ENCODE measurements at regions not wholly inside any gene's neighbourhood (a gene's known extent, or its start where the extent isn't known, plus 50 kb on each side); places are given as distances from the start of the nearest gene placed in this dataset.

DNA sequence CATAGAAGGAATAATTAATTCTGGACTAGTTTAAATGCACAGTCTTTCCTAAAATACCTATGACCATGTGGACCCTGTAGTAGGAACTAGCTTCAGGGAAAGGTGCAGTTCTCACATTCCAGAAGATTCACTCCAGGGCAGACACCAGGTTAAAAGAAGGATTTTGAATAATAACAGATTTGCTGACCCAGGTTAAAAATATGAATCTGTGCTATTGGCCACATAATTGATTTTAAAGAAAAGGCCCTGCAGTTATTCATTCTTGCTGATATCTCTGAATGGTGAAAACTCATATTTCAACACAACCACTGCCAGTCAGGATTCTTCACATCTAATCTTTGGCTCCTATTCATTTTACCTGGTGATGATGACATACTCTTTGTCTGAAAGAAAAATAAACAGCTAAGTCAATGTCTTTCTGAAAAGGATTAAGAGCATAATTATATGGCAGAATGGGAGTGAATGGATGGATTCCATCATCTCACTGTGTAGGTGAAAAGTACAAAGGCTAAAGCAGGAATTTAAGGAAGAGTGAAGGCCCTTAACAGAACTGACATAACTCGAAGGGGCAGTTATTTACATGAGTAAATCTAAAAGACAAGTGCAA, 432.8 kb downstream of the PDGFC start:
- Mint-ChIP-seq H3K9me3 (no peaks in the 10 kb centered on the region), H3K36me3 (ENCODE audit: low read depth) (no peaks in the 10 kb centered on the region), H3K4me1 (no peaks in the 10 kb centered on the region), H3K27ac (no peak overlapping the region), H3K4me3 (no peak overlapping the region), H3K27me3 (no peaks in the 10 kb centered on the region)
- DNase-seq = no peak
- POLR2A ChIA-PET = no interaction called here
- CTCF ChIA-PET = no interaction called here

DNA sequence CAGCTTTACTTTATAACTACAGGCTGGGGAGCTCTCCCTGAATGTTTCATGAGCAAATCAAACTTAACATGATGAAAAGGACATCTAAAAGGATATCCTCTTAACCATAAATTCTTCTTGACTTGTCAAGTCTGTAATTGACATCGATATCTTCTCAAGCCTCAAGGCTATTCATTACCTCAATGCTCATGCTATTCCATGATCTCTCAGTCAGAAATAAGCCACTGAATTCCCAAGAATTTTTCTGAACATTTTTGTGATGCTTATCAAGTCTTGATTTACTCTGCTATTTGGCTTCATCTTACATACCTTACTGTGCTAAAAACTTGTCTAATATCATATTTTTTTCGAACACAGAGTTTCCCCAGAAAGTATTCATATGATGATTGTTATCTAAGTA, 433.4 kb downstream of the PDGFC start:
- Mint-ChIP-seq H3K4me3 (no peak overlapping the region), H3K27ac (no peak overlapping the region), H3K9me3 (no peaks in the 10 kb centered on the region), H3K27me3 (no peaks in the 10 kb centered on the region), H3K4me1 (no peaks in the 10 kb centered on the region), H3K36me3 (ENCODE audit: low read depth) (no peaks in the 10 kb centered on the region)
- CTCF ChIA-PET = no interaction called here
- POLR2A ChIA-PET = no interaction called here
- no peak for DNase-seq

DNA sequence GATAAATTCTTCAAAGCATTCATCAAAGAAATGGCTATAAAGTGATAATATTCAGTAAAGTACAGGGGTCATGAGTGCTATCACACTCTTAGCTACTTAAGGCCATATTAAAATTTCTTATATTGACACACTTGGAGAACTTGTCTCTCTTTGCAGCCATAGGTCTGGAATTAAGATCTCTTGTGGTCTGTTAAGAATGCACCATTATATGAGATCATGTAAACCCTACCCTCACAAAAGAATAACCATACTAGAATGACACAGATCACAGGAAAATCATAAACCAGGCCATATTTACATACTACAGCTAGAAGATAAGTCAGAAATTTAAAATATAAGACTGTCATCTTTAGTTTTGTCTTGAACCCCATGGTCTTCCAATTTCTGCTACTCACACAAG, 434.3 kb downstream of the PDGFC start:
- POLR2A ChIA-PET = no interaction called here
- no peak for DNase-seq
- Mint-ChIP-seq H3K27me3 (no peaks in the 10 kb centered on the region), H3K4me3 (no peak overlapping the region), H3K9me3 (no peaks in the 10 kb centered on the region), H3K36me3 (ENCODE audit: low read depth) (no peaks in the 10 kb centered on the region), H3K27ac (no peak overlapping the region), H3K4me1 (no peaks in the 10 kb centered on the region)
- CTCF ChIA-PET = no interaction called here

DNA sequence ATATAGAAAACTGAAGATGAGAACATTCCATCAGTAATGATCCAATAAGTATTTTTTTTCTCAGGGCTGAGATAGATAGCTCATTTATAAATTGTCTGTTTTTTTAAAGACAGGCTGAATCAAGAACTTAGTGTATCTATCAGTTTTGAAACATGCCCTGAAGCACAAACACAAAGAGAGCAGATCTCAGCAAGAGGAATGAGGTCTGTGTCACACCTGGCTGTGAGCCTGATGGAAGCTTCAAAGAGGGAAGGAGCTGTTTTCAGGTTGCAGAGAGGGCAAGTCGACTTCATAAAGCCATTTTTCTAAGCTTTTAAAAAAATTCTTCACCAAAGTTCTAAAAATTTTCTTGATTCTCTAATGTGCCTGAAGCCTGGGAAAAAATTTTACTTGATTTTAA, 434.9 kb downstream of the PDGFC start:
- H3K4me1 Mint-ChIP-seq = no peaks in the 10 kb centered on the region
- ChIA-PET CTCF (no interaction called here), POLR2A (no interaction called here)
- DNase-seq = no peak
- H3K27me3 Mint-ChIP-seq = no peaks in the 10 kb centered on the region
- H3K27ac Mint-ChIP-seq = no peak overlapping the region
- no peaks in the 10 kb centered on the region for H3K36me3 Mint-ChIP-seq (ENCODE audit: low read depth)
- H3K9me3 Mint-ChIP-seq = no peaks in the 10 kb centered on the region
- H3K4me3 Mint-ChIP-seq = no peak overlapping the region

DNA sequence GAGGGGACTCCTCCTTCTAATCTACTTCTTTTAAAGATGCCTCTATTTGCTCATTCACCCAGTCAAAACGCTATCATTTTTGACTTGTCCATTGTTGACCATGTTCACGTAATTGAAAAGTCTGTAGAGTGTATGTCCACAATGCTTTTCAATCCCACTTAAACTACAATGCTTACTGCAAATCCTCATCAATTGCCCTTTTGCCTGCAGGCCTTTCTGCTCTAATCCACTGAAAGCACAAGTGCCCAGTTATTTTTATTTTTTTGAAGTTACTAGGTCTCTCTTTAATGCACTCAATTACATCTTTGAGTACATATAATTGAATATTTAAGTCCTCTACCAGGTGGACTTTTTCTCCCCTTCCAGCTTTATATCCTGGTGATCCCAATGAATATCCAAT, 437.4 kb downstream of the PDGFC start:
- CTCF ChIA-PET = no interaction called here
- no peaks in the 10 kb centered on the region for H3K4me1 Mint-ChIP-seq
- H3K4me3 Mint-ChIP-seq = no peak overlapping the region
- POLR2A ChIA-PET = no interaction called here
- H3K27me3 Mint-ChIP-seq = no peaks in the 10 kb centered on the region
- H3K27ac Mint-ChIP-seq = no peak overlapping the region
- no peaks in the 10 kb centered on the region for H3K9me3 Mint-ChIP-seq
- H3K36me3 Mint-ChIP-seq (ENCODE audit: low read depth) = no peaks in the 10 kb centered on the region
- no peak for DNase-seq

DNA sequence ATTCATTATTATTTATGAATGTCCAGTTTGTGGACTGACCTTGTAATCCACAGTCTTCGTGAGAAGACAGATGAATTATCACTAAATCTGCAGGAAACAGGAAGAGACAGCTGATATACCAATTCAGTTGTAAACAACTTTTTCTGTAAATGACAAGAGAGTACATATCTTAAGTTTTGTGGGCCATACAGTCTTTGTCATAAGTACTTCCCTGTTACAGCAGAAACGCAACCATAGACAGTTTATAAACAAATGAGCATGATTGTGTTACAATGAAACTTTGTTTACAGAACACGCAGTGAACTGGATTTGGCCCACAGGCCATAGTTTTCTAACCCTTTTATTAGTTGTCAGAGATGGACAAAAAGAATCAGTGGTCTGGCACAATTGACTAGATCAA, 443.4 kb downstream of the PDGFC start:
- Mint-ChIP-seq H3K27ac (no peak overlapping the region), H3K36me3 (ENCODE audit: low read depth) (no peaks in the 10 kb centered on the region), H3K27me3 (no peaks in the 10 kb centered on the region), H3K4me1 (no peaks in the 10 kb centered on the region), H3K4me3 (no peak overlapping the region), H3K9me3 (peaks cover under 1% of the 10 kb centered on the region)
- ChIA-PET CTCF (no interaction called here), POLR2A (no interaction called here)
- no peak for DNase-seq

DNA sequence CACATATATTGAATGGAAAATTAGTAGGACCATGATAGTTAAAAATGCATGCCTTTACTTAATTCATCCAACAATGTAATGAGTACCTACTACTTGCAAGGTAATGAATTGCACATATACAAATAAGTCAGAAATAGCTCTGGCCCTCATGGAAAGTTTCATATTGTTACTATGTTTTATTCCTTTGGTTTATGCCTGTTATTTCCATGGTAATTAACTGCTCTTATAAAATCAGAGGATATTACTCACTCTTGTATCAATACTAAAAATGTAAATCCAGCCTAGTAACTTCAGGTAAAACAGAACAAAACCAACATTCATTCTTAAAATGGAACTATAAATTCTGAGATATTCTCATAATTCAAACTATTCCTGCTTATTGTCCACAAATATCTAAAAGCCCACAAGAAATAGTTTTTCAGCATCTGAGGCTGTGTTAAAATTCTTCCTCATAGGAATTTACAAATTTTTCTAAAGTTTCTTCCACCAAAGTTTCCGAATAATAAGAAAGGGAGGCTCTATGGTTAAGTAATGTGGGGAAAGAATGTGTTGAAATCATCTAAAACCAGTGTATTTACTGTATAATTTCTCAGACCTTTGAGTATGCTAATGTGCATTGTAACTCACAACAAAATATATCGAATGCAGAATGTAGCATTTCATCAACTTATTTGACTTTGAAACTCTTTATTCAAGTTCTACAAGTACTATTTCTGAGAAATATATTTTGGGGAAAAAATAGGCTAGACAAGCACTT, 444.2 kb downstream of the PDGFC start:
- POLR2A ChIA-PET = no interaction called here
- Mint-ChIP-seq H3K27ac (no peak overlapping the region), H3K36me3 (ENCODE audit: low read depth) (no peaks in the 10 kb centered on the region), H3K4me3 (no peak overlapping the region), H3K4me1 (no peaks in the 10 kb centered on the region), H3K27me3 (no peaks in the 10 kb centered on the region), H3K9me3 (peaks cover 2% of the 10 kb centered on the region)
- CTCF ChIA-PET = no interaction called here
- no peak for DNase-seq

DNA sequence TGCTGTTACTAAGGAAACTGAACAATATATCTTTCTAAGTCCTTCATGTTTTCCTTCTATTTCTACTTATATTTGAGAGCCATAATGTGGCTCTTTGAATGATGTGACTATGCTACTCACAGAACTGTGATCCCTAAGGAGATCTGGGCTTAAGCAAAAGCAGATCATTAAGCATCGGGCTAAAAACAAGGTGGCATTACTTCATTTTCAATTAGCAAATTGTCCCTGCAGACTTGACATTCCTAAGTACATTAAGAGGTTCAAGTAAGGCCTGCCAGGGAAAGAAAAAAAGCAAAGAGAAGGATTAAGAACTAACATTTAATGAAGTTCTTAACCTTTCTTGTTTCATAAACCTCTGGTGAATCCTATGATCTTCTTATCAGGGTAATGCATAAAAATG, 447.6 kb downstream of the PDGFC start:
- Mint-ChIP-seq H3K27me3 (no peaks in the 10 kb centered on the region), H3K4me1 (no peaks in the 10 kb centered on the region), H3K4me3 (no peak overlapping the region), H3K9me3 (peaks cover 2% of the 10 kb centered on the region), H3K36me3 (ENCODE audit: low read depth) (no peaks in the 10 kb centered on the region), H3K27ac (no peak overlapping the region)
- ChIA-PET CTCF (no interaction called here), POLR2A (no interaction called here)
- no peak for DNase-seq

DNA sequence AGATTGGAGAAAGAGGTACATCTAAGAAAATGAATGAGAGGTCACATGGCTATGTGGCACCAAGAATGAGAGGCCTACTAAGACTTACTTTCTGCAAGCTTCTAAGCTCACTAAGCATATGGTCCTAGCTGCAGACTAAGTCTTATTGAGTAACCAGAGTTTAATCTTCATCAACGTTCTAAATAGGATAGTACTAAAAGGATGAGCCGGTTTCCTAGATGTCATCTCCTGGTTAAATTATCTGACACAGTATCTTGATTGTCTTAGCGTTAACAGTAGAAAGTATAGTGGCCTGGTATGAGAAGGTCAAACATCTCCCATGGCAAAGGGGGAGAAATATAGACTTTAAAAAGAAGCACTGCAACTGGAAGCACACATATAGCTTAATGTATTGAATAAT, 448.1 kb downstream of the PDGFC start:
- Mint-ChIP-seq H3K27ac (no peak overlapping the region), H3K4me1 (no peaks in the 10 kb centered on the region), H3K4me3 (no peak overlapping the region), H3K9me3 (peaks cover 2% of the 10 kb centered on the region), H3K27me3 (no peaks in the 10 kb centered on the region), H3K36me3 (ENCODE audit: low read depth) (no peaks in the 10 kb centered on the region)
- DNase-seq = no peak
- POLR2A ChIA-PET = no interaction called here
- CTCF ChIA-PET = no interaction called here

DNA sequence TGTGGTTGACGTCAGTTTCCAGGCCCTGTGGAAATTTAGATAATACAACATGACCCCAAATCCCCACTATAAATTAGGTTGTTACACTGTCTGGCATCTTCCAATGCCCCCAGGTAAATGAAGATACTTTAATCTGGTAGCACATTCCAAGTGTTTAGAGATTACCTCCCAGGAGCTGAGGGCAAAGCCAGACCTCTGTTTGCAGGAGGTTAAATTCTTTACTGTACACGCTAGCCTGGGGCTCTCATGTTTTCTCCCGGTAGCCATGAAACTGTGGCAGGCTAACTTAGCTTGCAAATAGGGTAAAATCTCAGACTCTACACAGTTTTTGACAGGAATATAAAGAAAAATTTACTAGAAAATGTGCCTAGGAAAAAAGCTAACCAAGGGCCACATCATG, 450.0 kb downstream of the PDGFC start:
- H3K36me3 Mint-ChIP-seq (ENCODE audit: low read depth) = no peaks in the 10 kb centered on the region
- no peak overlapping the region for H3K27ac Mint-ChIP-seq
- no peak overlapping the region for H3K4me3 Mint-ChIP-seq
- ChIA-PET POLR2A (no interaction called here), CTCF (no interaction called here)
- H3K4me1 Mint-ChIP-seq = no peaks in the 10 kb centered on the region
- DNase-seq = no peak
- H3K9me3 Mint-ChIP-seq = peaks cover 2% of the 10 kb centered on the region
- H3K27me3 Mint-ChIP-seq = no peaks in the 10 kb centered on the region

DNA sequence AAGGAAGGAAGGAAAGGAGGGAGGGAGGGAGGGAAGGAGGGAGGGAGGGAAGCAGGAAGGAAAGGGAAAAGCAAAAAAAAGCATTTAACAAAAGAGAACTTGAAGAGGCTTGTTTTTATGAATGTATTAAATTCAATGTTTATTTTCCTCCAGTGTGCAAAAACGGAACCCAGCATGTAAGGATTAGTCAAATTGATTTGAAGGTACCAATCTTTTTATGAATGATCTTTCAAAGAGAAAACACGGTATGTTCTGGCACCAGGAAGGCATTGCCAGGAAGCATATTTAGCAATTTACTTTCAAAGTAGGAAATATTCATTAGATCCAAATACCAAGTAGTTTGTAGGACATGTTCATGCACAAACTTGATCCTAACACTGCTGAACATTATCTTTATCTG, 453.6 kb downstream of the PDGFC start:
- Mint-ChIP-seq H3K4me3 (no peak overlapping the region), H3K4me1 (no peaks in the 10 kb centered on the region), H3K27me3 (no peaks in the 10 kb centered on the region), H3K27ac (no peak overlapping the region), H3K9me3 (no peaks in the 10 kb centered on the region), H3K36me3 (ENCODE audit: low read depth) (no peaks in the 10 kb centered on the region)
- ChIA-PET CTCF (no interaction called here), POLR2A (no interaction called here)
- DNase-seq = no peak

DNA sequence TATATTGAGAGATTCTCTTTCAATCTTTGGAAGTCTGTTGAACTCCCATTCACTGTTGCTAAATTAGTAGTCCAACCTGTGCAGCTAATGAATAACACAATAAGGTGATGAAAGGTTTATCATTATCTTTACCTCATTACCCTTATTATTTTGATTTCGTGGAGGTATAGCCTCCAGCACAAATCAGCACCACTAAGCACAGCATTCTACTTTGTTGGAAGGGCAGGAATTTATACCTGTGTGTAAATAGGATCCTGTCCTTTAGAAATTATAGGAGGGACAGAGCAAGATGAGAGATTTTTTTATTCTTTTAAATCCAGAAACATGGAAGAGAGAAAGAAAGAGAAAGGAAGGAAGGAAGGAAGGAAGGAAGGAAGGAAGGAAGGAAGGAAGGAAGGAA, 454.1 kb downstream of the PDGFC start:
- H3K27ac Mint-ChIP-seq = no peak overlapping the region
- no peak overlapping the region for H3K4me3 Mint-ChIP-seq
- CTCF ChIA-PET = no interaction called here
- H3K9me3 Mint-ChIP-seq = no peaks in the 10 kb centered on the region
- H3K36me3 Mint-ChIP-seq (ENCODE audit: low read depth) = no peaks in the 10 kb centered on the region
- H3K27me3 Mint-ChIP-seq = no peaks in the 10 kb centered on the region
- POLR2A ChIA-PET = no interaction called here
- H3K4me1 Mint-ChIP-seq = no peaks in the 10 kb centered on the region
- DNase-seq = no peak

DNA sequence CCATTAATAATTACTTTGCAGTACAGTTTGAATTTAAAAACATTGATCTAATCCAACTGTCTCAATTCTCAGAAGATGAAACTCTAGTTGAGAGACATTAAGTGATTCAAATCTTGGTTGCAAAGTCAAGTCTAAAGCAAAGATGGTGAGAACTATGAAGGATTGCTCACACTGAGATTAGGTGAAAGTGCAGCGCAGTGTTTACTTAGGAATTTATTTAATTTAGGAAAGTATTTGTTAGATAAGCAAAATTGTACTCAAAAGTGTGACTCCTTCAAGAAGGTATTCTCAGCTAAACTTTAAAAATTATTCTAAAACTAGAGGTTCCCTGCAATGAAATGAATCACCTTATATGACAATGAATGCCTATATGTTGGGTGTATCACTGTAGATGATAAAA, 454.9 kb downstream of the PDGFC start:
- Mint-ChIP-seq H3K27ac (no peak overlapping the region), H3K9me3 (no peaks in the 10 kb centered on the region), H3K4me1 (no peaks in the 10 kb centered on the region), H3K4me3 (no peak overlapping the region), H3K36me3 (ENCODE audit: low read depth) (no peaks in the 10 kb centered on the region), H3K27me3 (no peaks in the 10 kb centered on the region)
- DNase-seq = no peak
- CTCF ChIA-PET = no interaction called here
- POLR2A ChIA-PET = no interaction called here

DNA sequence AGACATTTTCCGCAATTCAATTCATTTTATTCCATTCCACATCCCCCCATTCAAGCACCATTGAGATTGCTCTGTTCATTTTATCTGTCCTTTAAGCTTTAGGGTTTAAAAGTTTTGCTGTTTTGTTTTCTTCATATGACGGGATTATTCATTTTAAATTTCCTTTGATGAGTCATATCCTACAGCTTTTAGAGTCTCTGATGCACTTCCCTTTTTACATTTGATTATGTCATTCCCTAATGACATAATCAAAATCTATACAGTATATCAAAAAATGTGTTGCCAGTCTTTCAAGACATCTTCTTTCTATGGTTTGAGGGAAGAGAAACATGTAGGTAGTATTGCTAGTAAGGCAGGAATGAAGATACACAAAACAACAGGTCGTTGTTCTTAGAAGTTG, 456.3 kb downstream of the PDGFC start:
- POLR2A ChIA-PET = no interaction called here
- H3K27ac Mint-ChIP-seq = no peak overlapping the region
- no peak for DNase-seq
- CTCF ChIA-PET = no interaction called here
- H3K4me1 Mint-ChIP-seq = no peaks in the 10 kb centered on the region
- no peaks in the 10 kb centered on the region for H3K36me3 Mint-ChIP-seq (ENCODE audit: low read depth)
- no peak overlapping the region for H3K4me3 Mint-ChIP-seq
- H3K27me3 Mint-ChIP-seq = no peaks in the 10 kb centered on the region
- no peaks in the 10 kb centered on the region for H3K9me3 Mint-ChIP-seq

All from activated CD4-positive, alpha-beta memory T cell treated with anti-CD3 and anti-CD28 coated beads, Interleukin-2, amount 10 ng/mL, durations not matched to agents 7 days and 5 days (primary cell).